Ovary (tissue), 3 donors: ENCODE measurements at regions not wholly inside any gene's neighbourhood (a gene's known extent, or its start where the extent isn't known, plus 50 kb on each side); places are given as distances from the start of the nearest gene placed in this dataset.

ENCODE experiments used
- POLR2A ChIP-seq: fragments of 450-650 bp; IDR thresholded peaks from one replicate; pipeline ENCODE4 v1.6.1; 2017; ENCODE audit warnings: antibody characterized with exemption, mild to moderate bottlenecking, moderate library complexity
- TF ChIP-seq, protein P1 (sequence below), 3 donors: fragments of 450-650 bp in 2 of 3; fragments of 200-600 bp in 1 of 3; IDR thresholded peaks; one replicate each; pipeline versions ENCODE4 v1.5.1 to v1.8.0; 2016 to 2022; ENCODE audit warnings: antibody characterized with exemption in 3 of 3, mild to moderate bottlenecking in 1 of 3
- donor health status: DM: no; HTN: no; CAD: no.

DNA sequence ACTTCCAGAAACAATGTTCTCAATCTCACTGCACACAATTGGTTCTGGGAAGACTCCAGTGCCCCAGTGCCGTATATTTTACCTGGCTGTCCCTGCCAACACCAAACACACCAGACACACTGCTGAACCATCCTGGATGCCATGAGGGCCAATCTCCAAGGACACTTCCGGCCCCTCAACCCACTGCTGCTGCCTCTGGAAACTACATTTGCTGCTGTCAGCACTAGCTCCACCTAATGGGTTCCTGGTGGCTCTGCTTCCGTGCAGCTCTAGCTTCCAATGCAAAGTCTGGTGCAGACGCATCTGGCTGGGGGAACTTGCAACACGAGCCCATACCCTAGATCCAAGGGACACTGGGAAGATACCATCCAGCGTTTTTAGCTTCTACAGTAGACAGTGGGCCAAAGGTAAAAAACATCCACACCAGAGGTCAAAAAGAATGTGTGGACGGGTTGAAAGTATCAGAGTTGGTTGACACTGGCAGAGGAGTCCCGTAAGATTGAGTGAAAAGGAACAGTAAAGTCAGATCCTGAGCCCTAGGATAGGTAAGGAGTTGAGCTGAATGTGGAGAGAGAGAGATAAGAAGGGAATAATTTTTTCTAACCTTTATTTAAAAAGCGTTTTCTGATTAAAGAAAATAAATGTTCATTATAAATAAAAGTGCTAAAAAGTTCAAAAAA, 99.7 kb upstream of the KIF2A start:
- TF ChIP-seq POLR2A = no peak
- TF ChIP-seq, protein P1, sequence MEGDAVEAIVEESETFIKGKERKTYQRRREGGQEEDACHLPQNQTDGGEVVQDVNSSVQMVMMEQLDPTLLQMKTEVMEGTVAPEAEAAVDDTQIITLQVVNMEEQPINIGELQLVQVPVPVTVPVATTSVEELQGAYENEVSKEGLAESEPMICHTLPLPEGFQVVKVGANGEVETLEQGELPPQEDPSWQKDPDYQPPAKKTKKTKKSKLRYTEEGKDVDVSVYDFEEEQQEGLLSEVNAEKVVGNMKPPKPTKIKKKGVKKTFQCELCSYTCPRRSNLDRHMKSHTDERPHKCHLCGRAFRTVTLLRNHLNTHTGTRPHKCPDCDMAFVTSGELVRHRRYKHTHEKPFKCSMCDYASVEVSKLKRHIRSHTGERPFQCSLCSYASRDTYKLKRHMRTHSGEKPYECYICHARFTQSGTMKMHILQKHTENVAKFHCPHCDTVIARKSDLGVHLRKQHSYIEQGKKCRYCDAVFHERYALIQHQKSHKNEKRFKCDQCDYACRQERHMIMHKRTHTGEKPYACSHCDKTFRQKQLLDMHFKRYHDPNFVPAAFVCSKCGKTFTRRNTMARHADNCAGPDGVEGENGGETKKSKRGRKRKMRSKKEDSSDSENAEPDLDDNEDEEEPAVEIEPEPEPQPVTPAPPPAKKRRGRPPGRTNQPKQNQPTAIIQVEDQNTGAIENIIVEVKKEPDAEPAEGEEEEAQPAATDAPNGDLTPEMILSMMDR (IDR thresholded peaks at IDR 0.05) = no peak
